GM19240 (cell line): ENCODE measurements at regions not wholly inside any gene's neighbourhood (a gene's known extent, or its start where the extent isn't known, plus 50 kb on each side); places are given as distances from the start of the nearest gene placed in this dataset.
"Not testable (repeated sequence)": the region's sequence is repeated elsewhere in the genome, so short reads cannot be mapped to it uniquely, and the experiment has no call there.

Source experiments
- DNase-seq: peaks from one replicate; pipeline ENCODE4 v3.0.0; 2011; ENCODE audit warnings: low spot score; ENCODE audit not compliant: insufficient read length

DNA sequence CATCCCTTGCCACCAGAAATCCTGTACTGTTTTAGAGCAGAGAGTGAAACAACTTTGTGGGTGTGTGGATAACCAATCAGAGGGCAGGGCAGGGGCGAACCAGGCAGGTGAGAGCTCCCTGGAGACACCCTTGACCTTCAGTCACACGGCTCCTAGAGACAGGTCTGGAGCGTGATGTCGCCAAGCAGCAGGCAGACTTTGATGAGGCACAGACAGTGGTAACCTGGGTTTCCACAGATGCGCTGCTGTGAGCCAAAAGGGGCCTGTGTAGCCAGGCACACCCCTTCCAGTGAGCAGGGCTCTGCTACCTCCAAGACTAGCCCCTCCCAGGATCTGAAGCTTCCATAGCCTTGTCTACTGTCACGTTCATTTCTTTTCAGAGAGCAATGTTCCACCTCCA is 317.8 kb upstream of the ADCY2 start:
- no peak for DNase-seq

DNA sequence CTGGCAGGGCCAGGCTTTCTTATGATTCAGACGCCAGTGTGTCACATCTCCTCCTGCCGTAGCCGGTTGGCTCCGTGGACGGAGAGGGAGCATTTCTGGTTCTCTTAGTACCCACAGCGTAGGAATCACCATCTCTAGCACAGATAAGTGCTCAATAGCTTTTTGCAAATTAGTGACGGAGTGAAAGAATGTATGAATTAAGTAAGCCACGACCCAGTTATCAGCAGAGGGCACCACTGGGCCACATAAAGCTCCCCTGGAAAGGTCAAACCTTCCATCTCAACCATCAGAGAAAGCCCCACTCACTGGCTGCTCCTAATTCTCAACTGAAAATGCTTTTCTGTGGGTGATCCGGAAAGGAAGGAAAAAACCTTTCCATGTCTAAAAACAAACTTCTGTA is 317.0 kb upstream of the ADCY2 start:
- no peak for DNase-seq

DNA sequence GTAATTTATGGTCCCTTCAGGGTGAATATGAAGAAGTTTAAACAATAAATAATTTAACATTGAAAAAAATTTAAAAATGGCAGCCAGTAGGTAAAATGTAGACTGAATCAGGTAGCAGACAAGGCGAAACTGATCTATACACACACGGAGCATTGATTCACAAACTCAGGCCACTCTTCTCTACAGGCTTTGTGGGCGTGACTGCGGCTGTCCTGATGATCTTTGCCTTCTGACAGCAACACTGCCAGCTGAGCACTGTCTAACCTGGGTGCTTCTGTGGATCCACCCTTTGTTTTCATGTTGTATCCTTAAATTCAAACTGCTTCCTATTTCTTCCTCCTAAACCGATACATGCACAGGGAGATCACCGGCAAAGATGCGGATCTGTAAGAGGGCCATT is 315.4 kb upstream of the ADCY2 start:
- no peak for DNase-seq

DNA sequence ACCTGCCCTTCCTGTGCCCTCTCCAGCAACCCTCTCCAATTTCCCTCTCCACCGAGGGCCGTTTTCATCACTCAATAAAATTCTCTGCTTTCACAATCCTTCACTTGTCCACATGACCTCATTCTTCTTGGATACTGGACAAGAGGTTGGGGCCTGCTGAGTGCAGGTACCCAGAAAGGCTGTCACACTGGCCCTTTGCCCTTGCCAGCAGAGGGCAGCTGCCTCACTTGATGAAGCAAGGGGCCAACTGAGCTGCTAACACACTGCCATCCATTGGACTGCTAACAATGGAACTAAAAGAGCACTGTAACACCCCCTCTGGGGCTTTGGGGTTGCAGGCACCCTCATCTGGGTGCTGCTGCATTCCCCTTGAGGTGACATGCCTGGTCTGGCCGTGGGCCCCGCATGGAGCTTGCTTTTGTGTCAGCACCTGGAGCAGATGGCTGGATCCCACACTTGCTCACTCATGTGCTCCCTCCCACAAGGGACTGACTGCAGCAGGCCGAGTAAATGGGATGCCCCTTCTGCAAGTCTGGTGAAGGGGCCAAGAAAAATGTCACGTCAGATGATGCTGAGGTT is 308.1 kb upstream of the ADCY2 start:
- no peak for DNase-seq

DNA sequence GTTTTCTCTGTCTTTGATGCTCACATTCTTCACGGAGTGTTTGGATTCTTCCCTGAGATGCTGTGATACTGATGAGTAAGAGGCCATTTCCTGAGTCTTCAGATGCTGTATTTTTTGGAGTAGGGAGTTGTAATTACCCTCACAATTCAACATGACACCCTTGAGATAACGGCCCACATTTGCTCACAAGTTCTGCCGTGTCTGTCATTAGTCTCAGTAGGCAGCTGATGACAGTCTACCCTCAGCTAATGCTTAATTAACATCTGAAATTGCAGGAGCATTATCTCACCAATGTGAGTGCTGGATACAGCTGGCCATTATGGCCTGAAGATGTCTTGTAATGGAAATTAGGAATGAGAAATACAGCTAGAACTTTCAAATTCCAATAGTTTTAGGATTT is 307.1 kb upstream of the ADCY2 start:
- no peak for DNase-seq

DNA sequence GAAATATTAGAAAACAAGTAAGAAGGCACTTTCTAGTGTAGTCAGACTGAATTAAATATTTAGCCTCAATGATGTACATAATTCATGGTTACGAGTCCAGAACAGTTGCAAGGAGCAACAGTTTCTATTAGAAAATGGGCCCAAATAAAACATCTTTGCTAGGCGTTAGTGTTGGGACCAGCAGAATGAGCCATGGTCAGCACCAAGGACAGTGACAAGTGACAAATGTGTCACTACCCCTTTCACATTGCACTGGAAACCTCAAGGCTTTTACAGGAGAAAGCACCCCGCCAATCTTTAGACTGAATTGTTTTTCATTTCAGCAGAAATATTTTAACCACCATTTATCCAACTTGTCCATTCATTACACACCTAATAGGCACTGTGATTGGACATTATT is 301.3 kb upstream of the ADCY2 start:
- DNase-seq: no peak

DNA sequence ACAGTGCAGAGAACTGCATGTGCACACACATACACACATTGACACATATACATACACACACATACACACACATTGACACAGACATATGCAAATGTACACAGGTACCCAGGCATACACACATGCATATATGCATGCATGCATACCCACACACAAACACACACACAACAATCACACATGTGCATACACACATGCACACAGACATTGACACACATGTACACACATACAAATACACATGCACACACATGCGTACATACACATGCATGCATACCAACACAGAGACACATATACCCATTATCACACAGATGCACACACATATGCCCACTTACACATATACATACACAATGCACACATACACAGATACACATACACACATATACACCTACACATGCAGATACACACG is 299.6 kb upstream of the ADCY2 start:
- DNase-seq: no peak

DNA sequence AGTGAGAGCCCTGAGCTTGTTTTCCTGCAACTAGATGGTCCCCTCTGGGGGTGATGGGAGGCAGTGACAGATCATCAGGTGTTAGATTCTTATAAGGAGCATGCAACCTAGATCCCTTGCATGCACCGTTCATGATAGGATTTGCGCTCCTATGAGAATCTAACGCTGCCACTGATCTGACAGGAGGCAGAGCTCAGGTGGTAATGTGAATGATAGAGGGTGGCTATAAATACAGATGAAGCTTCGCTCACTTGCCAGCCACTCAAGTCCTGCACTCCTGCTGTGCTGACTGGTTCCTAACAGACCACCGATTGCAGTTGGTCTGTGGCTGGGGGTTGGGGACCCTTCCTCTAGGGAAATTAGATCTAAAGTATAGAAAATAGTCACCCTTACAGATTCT is 290.6 kb upstream of the ADCY2 start:
- DNase-seq: no peak

DNA sequence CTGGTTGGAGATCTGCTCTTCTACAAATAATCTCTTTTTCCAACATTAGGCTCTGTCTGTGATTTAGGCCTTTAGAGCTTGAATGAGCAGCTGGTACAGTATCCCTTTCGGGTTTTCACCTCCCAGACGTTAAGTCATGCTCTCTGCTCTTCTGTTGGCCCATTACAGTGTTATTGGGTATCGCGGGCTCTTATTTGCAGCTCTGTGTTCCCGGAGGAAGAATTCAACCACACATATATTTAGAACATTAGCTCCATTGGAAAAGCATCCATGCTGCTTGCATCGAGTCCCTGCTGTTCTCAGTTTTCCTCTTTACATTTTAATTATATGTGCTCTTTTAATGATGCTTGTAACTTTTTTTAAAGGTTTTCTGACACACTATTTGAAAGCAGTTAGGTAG is 278.0 kb upstream of the ADCY2 start:
- DNase-seq: no peak

DNA sequence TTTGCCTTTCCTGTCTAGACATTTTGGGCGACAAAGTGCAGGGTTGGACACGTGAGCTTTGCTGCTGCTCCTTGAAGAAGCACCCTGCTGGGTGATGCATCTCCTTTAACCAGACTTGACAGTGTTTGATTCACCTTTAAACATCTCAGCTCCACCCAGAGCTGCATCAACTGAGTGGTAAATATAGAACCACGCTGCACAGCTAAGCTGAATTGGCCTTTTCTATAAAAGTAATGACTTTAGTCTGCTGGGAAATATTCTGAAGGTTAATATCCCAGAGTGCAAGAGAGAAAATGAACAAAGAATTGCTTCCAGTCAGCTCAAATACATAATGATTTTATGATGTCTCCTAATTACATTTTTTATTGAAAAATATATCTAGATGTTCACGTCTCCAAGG is 264.3 kb upstream of the ADCY2 start:
- no peak for DNase-seq

DNA sequence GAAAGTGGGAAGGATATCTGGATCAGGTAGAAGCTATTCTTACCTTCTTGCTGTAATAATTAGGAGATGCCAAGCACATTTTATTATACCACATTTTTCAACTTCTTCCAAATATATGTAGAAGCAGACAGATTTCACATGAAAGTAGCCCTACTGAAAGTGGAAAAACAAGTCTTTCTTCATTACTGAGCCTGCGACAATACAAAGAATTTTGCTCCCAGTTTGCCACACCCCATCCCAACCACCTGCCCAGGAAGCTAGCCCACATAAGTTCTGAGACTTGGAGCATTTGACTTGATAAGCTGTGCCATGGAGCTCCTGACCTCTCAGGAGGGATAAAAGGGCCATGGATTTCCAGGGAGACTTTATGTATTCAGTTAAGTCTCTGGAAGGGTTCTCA is 249.1 kb upstream of the ADCY2 start:
- DNase-seq: no peak

DNA sequence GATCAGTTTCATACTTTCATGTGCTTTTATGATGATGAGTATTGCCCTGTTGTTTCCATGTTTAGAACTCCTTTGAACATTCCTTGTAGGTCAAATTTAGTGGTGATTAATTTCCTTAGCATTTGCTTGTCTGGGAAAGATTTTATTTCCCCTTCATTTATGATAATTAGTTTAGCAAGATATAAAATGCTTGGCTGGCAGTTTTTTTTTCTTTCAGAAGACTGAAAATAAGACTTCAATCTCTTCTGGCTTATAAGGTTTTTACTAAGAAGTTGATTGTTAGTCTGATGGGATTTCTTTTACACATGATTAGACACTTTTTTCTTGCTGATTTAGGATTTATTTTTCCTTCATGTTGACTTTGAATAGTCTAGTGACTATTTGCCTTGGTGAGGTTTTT is 238.9 kb upstream of the ADCY2 start:
- DNase-seq: no peak

DNA sequence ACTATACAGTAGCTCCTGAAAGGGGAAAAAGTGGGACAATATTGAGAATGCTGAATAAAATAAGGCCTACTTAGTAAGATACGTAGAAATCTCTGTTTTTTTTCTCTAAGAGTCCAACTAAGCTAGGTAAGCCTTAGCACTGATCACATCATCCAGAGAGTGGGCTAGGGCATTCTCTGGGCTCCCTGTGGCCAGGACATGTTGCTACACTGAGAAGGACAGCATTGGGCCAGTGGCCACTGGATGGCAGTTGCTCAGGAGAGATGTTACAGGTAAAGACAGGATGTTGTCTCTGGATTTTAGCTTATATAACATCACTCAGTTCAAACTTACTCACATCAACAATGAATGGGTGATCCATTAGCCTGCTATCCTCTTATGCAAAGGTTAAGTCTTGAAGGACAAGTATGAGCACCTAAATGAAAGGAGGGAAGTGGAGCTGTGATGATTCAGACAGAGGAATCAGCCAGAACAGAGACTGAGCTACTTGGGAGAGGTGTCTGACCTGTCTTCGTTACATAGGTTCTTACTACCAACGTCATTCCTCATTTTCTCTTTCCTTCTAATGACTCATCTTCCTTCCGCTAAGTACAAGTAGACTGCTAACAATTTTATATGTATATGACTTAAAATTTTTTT is 226.6 kb upstream of the ADCY2 start:
- no peak for DNase-seq

DNA sequence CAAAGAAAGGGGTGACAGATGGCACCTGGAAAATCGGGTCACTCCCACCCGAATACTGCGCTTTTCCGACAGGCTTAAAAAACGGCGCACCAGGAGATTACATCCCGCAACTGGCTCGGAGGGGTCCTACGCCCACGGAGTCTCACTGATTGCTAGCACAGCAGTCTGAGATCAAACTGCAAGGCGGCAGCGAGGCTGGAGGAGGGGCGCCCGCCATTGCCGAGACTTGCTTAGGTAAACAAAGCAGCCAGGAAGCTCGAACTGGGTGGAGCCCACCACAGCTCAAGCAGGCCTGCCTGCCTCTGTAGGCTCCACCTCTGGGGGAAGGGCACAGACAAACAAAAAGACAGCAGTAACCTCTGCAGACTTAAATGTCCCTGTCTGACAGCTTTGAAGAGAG is 225.2 kb upstream of the ADCY2 start:
- not testable (repeated sequence) for DNase-seq

DNA sequence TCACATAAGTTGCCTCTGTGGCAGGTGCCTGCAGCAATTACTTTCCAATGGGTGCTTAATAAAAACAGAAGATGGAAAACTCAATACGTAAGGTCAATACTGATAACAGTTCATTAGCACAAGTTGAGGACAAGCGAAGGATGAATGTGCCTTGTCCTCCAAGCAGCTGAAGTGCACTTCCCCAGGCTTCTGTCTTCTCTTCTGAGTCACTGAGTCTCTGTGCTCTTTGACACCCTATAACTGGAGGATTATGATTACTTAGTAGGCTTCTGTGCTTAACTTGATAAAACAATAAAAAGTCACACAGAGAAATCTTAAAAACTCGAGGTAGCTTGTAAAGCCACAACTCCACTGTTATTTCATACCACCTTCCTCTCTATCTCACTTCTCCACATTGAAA is 216.6 kb upstream of the ADCY2 start:
- no peak for DNase-seq

DNA sequence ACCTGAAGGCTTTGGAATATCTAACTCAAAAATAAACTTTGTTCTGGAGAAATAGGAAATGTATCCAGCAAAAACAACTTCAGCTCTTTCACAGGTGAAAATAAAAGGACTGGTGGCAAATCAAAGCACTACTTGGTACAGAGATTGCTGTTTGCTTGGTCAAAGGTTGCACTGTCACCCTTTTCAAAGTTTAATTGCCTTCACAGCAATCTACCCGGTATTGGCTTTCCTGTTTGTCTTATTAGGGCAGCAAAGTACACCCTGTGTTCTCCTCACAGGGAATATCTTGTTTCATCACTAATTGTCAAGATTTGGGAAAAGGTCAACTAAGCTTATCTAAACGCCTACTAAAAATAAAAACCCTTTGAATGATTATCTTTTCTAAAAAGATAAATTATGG is 214.1 kb upstream of the ADCY2 start:
- DNase-seq: no peak

DNA sequence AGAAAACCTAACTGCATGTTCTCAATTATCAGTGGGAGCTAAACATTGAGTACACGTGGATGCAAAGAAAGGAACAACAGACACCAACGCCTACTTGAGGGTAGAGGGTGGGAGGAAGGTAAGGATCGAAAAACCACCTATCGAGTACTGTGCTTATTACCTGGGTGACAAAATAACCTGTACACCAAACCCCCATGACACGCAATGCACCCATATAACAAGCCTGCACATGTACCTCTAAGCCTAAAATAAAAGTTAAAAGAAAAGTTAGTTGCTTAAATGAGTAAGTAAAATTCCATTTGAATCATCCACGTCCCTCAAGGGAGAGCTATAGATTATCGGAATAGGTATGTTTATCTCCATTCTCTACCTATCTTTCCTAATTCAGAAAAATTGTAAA is 210.2 kb upstream of the ADCY2 start:
- no peak for DNase-seq

DNA sequence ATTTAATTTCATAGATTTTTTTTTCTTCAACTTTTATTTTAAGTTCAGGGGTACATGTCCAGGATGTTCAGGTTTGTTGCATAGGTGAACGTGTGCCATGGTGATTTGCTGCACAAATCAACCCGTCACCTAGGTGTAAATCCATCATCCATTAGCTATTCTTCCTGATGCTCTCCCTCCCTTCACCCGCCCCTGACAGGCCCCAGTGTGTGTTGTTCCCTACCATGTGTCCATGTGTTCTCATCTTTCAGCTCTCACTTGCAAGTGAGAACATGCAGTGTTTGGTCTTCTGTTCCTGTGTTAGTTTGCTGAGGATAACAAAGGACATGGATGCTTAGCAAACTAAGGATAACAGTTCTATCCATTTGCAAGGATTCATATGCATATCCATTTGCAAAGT is 209.1 kb upstream of the ADCY2 start:
- no peak for DNase-seq

DNA sequence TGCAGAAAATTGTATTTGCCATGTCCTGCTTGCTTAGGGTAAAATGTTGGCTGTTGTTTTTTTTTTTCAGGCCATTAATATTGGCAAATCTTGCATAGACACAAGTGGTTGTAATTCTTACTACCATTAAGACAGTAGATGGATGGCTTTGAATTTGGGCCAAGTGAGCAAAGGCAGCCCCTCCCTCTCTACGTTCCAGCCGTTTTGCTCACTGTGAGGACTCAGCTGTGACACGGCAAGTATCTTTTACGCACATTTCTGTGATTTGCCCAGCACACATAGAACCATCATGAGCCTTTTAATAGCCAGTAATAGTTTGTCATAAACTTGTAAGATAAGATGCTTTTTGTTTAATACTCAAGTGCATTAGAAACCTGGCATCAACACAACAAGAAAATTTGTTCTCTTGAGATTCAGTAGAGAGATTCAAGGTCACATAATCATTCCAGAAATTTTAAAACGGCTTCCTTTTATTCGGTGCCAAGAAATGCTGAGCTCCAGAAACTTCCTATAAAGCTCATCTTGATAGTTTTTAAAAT is 205.2 kb upstream of the ADCY2 start:
- DNase-seq: no peak

DNA sequence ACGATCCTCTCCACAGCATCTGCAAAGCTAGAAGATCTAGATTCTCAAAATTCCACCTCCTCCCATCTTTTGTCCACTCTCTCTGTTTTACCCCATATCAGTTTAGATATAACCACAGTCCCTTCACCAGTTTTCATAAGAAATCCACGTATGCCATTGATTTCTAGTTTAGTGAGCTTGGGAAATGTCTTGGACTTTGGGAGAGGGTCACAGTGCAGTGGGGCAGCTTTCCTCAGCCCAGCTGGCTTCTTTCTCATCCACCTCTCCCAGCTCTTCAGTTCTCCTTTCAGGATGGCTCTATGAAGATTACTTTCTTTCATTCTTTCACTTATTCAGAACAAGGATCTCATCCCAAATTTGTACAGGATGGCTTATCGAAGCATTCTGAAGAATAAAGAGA is 203.9 kb upstream of the ADCY2 start:
- DNase-seq: no peak

DNA sequence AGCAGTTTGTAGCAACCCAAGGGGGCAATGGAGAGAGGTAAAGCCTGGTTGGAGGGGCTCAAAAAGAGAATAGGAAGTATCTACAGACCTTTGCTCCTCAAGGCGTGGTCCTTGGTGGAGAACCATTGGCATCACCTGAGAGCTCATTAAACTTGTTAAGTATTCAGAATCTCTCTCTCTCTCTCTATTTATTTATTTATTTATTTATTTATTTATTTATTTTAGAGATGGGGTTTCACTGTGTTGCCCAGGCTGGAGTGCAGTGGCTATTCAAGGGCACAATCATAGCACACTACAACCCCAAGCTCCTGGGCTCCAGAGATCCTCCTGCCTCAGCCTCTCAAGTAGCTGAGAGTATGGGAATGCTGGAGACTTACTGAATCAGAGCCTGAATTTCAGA is 193.1 kb upstream of the ADCY2 start:
- DNase-seq: no peak

DNA sequence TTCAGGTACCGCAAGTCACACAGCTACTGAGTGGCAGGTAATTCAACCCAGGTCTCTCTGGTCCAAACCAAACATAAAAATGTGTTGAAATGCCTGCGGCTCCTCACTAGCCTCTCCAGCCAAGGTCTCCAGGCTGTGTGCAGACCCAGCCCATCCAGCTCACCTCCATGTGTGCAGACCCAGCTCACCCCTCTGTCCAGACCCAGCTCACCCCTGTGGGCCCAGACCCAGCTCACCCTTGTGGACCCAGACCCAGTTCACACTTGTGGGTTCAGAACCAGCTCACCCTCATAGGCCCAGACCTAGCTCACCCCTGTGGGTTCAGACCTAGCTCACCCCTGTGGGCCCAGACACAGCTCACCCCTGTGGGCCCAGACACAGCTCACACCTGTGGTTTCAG is 188.0 kb upstream of the ADCY2 start:
- no peak for DNase-seq

DNA sequence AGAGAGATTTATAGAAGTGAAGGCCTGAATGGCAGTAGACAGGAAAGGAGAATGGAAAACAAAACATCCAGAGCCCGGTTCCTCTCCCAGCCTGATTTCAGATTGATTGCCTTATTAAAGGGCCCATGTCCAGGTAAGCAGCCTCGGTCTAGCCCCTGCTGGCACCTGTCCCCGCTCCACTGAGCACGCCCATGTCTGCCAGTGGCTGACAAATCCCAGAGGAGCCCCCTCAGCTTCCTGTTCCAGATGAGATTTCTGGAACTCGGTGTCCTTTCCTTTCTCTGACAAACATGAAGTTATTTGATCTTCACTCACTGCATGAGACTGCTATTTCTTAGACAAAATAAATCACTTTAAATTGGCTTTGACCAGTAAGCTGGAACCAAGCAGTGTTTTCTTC is 187.0 kb upstream of the ADCY2 start:
- DNase-seq: no peak

DNA sequence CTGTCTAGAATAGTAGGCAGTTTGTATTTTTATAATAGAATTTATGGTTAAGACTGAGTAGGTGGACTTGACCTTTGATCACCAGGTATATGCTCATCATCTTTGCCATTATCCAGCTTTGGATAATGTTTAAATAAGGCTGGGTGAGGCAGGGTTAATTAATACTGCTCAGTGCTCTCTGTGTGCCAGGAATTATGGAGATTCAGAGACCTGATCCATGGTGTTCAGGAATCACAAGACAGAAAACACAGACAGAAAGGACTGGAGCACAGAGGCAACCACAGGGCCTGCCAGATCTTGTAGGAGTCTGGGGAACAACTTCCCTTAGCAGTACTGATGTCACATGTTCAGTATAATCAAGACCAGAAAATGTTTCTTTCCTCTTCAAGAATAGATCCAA is 186.3 kb upstream of the ADCY2 start:
- DNase-seq: no peak
